Calu3 (cell line): ENCODE measurements at regions not wholly inside any gene's neighbourhood (a gene's known extent, or its start where the extent isn't known, plus 50 kb on each side); places are given as distances from the start of the nearest gene placed in this dataset.

Experiments
- BruUV-seq: library from RNA; stranded (reverse); fragments of 400-500 nt; replicated peaks from 2 replicates; lab custom pipeline; 2021; lab: Mats Ljungman, UMichigan
- CTCF ChIA-PET: fragments of 300-600 bp; sonication (Branson Sonifier 250); formaldehyde crosslinking; loops from one replicate; lab custom pipeline; 2022; ENCODE audit warnings: antibody characterized with exemption; lab: Charles Lee
- DNase-seq: peaks from one replicate; pipeline ENCODE4 v3.0.0; 2022
- H3K27ac Mint-ChIP-seq: one replicate; pipeline ENCODE4 v1.8.0; 2022; ENCODE audit warnings: mixed read lengths; ENCODE audit not compliant: unreplicated experiment
- H3K27me3 Mint-ChIP-seq: one replicate; pipeline ENCODE4 v1.8.0; 2022; ENCODE audit warnings: mixed read lengths; ENCODE audit not compliant: unreplicated experiment
- H3K36me3 Mint-ChIP-seq: one replicate; pipeline ENCODE4 v1.8.0; 2022; ENCODE audit warnings: mild to moderate bottlenecking, moderate library complexity, mixed read lengths; ENCODE audit not compliant: insufficient read depth, unreplicated experiment
- H3K4me1 Mint-ChIP-seq: one replicate; pipeline ENCODE4 v1.8.0; 2022; ENCODE audit warnings: mild to moderate bottlenecking, low read depth, mixed read lengths; ENCODE audit not compliant: unreplicated experiment
- H3K4me3 Mint-ChIP-seq: one replicate; pipeline ENCODE4 v1.8.0; 2022; ENCODE audit warnings: mild to moderate bottlenecking, low read depth, moderate library complexity, mixed read lengths; ENCODE audit not compliant: unreplicated experiment
- H3K9me3 Mint-ChIP-seq: one replicate; pipeline ENCODE4 v1.8.0; 2022; ENCODE audit warnings: low read depth, mixed read lengths; ENCODE audit not compliant: unreplicated experiment
- intact Hi-C: fragments of 100-400 bp; cut with micrococcal nuclease; formaldehyde crosslinking; loops from one replicate; pipeline ENCODE4 v1.10.0; 2022; ENCODE audit not compliant: unreplicated experiment
- TF ChIP-seq, protein P1 (sequence below): fragments of 200-600 bp; IDR thresholded peaks from one replicate; pipeline ENCODE4 v1.8.0; 2022; ENCODE audit warnings: antibody characterized with exemption; ENCODE audit not compliant: unreplicated experiment

DNA sequence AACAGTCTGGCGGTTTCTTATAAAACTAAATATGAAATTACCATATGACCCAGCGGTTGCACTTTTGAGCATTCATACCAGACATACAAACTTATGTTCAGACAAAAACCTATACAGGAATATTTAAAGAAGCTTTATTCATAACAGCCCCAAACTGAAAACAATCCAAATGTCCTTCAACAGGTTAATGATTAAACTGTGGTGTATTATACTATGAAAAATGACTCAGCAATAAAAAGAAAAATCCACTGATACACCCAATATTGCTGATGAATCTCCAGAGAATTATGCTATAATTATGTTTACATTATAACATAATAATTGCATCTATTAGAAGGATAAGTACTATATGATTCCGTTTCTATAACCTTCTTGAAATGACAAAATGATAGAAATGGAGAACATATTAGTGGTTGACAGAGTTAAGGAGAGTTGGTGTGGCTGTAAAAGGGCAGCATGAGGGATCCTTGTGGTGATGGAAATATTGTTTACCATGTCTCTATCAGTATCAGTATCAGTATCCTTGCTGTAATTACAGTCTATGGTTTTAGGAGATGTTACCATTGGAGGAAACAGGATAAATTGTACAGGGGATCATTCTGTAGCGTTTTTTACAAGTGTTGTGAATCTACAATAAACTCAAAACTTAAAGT lies 127.1 kb downstream of the DSC3 start:
- TF ChIP-seq, protein P1, sequence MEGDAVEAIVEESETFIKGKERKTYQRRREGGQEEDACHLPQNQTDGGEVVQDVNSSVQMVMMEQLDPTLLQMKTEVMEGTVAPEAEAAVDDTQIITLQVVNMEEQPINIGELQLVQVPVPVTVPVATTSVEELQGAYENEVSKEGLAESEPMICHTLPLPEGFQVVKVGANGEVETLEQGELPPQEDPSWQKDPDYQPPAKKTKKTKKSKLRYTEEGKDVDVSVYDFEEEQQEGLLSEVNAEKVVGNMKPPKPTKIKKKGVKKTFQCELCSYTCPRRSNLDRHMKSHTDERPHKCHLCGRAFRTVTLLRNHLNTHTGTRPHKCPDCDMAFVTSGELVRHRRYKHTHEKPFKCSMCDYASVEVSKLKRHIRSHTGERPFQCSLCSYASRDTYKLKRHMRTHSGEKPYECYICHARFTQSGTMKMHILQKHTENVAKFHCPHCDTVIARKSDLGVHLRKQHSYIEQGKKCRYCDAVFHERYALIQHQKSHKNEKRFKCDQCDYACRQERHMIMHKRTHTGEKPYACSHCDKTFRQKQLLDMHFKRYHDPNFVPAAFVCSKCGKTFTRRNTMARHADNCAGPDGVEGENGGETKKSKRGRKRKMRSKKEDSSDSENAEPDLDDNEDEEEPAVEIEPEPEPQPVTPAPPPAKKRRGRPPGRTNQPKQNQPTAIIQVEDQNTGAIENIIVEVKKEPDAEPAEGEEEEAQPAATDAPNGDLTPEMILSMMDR: no peak
- no peak for DNase-seq
- Mint-ChIP-seq H3K4me1 (peaks cover 10% of the 10 kb centered on the region), H3K27me3 (no peaks in the 10 kb centered on the region), H3K4me3 (no peak overlapping the region), H3K27ac (peak overlapping the region; percentile 50), H3K36me3 (no peaks in the 10 kb centered on the region), H3K9me3 (no peaks in the 10 kb centered on the region)
- CTCF ChIA-PET: interaction anchor here (0.8 kb wide), 1 partner anchor 12 kb away, joined by 3 read pairs; no protein-coding TSS in a partner anchor
- BruUV-seq: no TSS peak
- intact Hi-C loops: no loop called here

GRCh38 chr18:30908381-30908780 lies 134.2 kb downstream of the DSC3 start:
- intact Hi-C loops: loop anchor here (10.0 kb wide), 1 partner anchor 64 kb away; no protein-coding TSS in a partner anchor
- no TSS peak for BruUV-seq
- Mint-ChIP-seq H3K4me3 (no peak overlapping the region), H3K4me1 (peaks cover 6% of the 10 kb centered on the region), H3K27ac (no peak overlapping the region), H3K36me3 (no peaks in the 10 kb centered on the region), H3K27me3 (no peaks in the 10 kb centered on the region), H3K9me3 (no peaks in the 10 kb centered on the region)
- CTCF ChIA-PET: no interaction called here
- DNase-seq: no peak
- TF ChIP-seq, protein P1: no peak

DNA sequence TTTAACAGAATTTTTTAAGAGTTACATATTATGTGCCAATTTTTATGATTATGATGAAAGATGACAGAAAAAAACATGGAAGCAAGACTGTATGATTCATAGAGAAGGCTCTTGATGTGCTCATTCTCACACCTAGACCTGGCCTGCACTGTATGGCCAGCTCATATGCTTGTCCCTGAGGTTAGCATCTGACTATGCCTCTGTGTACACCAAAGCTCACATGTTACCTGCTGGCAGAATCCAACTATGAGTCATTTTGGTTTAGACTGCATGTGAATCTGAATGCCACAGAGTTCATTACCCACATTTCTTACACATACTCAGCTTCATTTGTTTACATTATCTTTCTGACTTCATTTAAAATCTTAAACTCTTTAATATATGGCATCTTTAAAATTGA lies 139.0 kb downstream of the DSC3 start:
- Mint-ChIP-seq H3K36me3 (no peaks in the 10 kb centered on the region), H3K27me3 (no peaks in the 10 kb centered on the region), H3K4me1 (peaks cover 6% of the 10 kb centered on the region), H3K27ac (peak overlapping the region; percentile 34), H3K9me3 (no peaks in the 10 kb centered on the region), H3K4me3 (no peak overlapping the region)
- peak; percentile 52 for DNase-seq
- intact Hi-C loops: loop anchor here (10.0 kb wide), 1 partner anchor 59 kb away; no protein-coding TSS in a partner anchor
- BruUV-seq: no TSS peak
- TF ChIP-seq, protein P1: no peak
- CTCF ChIA-PET: interaction anchor here (0.9 kb wide), 1 partner anchor 11 kb away, joined by 3 read pairs; no protein-coding TSS in a partner anchor

- Mint-ChIP-seq H3K4me1 (no peaks in the 10 kb centered on the region), H3K27me3 (no peaks in the 10 kb centered on the region), H3K9me3 (no peaks in the 10 kb centered on the region), H3K27ac (no peak overlapping the region), H3K36me3 (no peaks in the 10 kb centered on the region), H3K4me3 (no peak overlapping the region)
- no TSS peak for BruUV-seq
- TF ChIP-seq, protein P1: peak; percentile 37
- CTCF ChIA-PET: interaction anchor here (0.6 to 2.4 kb wide), 6 partner anchors 11 to 1015 kb away, joined by 3 to 17 read pairs (median 5); no protein-coding TSS in a partner anchor
- peak; percentile 23 for DNase-seq
- intact Hi-C loops: loop anchor here (1.0 to 10.0 kb wide), 2 partner anchors 515 to 1015 kb away; no protein-coding TSS in a partner anchor
Observed at GRCh38 chr18:30889519-30890301, 152.8 kb downstream of the DSC3 start.
